GM21367 (cell line): ENCODE measurements at regions not wholly inside any gene's neighbourhood (a gene's known extent, or its start where the extent isn't known, plus 50 kb on each side); places are given as distances from the start of the nearest gene placed in this dataset.

ENCODE experiments used
- ATAC-seq: cut with Tn5 transposase; IDR thresholded peaks from one replicate; pipeline ENCODE4 v1.9.1; 2021; ENCODE audit not compliant: unreplicated experiment

DNA sequence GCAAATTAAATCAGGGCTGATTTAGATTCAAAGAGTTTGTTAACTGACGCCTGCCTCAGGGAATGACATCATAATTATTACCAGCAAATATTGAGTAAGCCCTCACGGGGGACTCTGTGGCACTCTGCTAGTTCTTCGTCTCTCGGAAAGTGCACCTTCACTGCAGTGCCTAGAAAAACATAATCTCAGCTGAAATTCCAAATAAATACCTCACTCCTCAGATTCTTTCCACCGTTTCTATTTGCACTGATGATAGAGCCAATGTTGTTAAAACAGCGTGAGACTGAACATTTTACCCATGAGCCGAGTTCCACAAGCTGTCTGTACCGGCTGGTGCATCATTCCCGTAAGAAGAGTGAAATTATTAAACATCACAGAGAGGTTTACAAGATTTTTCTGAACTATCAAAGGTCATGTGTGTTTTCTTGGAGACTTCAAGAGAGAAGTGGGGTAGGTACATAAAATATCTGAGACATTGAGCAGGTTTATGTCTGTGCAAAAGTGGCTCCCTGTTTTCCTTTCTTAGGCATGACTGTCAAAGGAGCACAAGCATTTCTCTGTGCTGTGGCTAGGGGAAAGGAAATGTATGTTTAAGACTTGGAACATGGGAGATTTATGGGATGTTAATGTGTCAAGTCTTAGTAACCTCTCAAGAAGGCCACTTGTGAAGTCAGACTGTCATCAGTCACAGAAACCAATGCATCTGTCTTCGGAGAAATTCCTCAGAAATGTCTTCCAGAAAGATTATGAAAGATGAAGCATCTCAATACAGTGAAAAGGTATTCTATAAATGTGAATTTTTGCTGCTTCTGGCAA is 119.6 kb downstream of the CBLL2 start:
- no peak for ATAC-seq

DNA sequence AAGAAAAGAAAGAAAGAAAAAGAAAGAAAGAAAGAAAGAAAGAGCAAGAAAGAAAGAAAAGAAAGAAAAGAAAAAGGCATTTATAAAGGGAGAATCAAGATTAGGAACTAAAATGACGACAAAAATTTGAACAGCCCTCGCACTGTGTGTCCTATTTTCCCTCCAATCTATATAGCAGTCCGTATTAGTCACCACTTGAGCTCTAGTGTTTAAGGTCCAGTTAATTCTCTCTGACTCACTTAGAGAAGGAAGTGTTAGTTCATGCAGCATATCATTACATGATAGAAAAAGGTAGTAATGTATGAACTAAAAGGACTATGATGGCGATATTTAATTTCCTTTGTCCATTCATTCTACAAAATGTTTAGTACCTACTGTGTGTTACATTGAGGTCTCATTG is 122.7 kb downstream of the CBLL2 start:
- ATAC-seq: no peak

- no peak for ATAC-seq
These were observed 123.7 kb downstream of the CBLL2 start for GRCh38 chrX:22396408-22396807.

DNA sequence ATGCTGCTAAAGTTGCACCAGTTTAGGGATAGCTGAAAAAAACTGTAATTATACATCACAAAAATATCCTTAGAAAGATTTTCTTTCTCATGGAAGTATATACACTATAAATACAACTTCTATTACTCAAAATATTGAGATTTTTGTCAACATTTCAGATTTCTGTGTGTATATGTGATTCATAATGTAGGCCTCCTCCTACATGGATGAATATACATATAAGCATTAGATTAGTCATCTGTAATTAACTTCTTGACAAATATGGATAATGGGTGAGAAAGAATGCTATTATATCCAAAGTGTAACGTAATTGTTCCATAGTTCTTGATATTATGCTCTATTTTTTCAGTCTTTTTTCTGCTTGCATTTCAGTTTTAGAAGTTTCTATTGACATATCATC is 124.9 kb downstream of the CBLL2 start:
- ATAC-seq: no peak

GRCh38 chrX:22399437-22400192 is 126.9 kb downstream of the CBLL2 start:
- ATAC-seq: no peak

DNA sequence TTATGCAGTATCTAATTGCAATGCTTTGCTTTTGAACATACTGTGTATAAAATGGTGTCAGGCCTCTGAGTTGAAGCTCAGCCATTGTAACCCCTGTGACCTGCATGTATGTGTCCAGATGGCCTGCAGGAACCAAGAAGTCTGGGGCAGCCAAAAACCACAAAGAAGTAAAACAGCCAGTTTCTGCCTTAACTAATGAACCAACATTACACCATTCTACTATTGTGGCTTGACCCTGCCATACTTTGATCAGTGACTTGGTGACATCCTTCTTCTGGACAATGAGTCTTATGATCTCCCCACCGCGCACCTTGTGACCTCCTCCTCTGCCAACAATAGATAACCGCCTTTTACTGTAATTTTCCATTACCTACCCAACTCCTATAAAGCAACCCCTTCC is 131.6 kb downstream of the CBLL2 start:
- ATAC-seq: no peak

DNA sequence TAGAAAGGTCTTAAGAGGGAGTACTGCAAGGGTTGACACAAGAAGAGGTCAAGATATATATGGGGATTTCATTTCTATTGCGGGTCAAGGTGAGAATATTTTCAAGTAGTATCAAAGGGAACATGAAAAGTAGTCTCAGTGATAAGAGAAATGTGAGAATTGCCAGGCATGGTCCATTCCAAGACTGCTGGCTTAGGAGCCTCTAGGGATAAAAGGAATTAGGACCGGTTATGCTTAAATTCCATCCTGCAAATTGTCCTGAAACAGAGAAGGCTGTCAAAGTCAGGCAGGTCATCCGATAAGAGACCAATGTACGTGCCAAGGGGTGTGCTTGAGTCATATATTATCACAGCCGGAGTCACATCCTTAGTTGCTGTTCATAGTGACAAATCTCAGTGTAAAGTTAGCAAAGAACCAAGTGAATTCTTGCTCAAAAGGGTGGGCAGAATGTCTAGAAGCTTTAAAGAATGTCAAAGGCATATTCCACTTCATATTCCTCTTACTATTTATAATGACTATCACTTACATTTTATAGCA is 133.6 kb downstream of the CBLL2 start:
- ATAC-seq: no peak

DNA sequence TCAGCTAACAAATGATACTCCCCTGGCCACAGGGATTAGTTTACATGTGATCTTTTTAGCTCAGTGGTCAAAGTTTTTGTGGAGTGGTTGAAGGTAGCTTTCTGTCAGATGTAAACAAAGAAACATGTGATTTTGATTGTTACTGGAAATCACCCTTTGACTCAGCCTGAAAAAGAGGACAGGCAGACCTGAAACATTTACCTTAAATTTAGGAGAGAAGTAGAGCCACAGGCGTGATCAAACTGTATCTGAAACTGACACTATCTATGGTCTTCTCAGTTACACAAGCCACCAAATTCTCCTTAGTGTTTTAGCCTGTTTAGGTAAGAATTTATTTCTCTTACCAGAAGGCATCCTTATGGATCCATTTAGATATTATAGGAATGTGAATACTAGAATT is 136.7 kb downstream of the CBLL2 start:
- no peak for ATAC-seq

DNA sequence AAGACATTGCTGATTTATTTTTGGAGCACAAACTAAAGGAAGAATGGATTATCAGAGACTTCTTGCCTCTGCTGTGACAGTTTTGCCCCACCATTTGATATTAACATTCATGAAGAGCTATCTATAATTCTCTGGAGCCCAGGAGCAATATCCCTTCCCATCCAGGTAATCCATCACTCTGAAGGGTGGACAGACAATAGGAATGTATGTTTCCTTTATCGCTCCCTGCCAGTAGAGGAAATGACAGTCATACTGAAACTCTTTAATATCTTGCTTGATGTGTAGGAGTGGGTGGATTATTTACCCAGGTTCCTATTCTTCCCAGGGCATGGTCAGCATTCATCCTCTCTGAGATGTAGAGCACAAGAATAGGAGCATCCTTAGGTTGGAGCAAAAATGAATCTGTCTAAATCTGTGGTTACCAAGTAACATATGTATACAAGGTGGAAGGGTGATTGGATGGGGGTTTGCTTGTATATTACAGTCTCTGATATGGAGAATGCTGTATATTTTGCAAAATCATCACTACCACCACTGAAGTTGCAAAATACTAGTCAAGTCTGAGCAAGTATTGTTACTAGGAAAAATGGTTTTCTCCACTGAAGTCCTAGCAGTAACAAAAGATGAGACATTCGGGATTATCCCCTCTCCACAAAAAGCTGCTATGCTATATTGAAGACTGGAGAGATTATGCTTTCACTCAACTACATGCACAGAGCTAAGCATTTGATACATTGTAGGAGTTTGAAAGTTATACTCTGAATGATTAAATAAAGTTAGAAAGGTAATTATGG is 151.6 kb downstream of the CBLL2 start:
- ATAC-seq: no peak

- ATAC-seq: no peak
These were observed 152.2 kb downstream of the CBLL2 start for GRCh38 chrX:22424919-22425318.

DNA sequence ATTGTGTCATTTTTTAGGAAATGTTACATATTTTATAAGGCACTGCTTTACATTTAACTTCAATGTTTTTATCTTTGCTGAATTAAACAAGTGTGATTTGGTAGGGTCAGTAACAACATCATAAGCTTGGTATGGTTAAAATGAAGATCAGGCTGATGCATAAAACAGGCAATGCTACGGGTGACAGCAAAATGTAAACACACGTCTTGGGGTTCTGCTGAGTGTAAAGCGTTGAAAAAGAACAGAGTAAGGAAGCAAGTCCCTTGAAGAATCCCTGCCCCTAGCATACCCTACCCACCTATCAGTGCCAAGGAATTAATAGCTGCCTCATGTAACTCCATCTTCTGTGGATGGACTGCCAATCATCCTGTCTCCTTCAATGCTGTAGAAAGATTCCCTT is 157.0 kb downstream of the CBLL2 start:
- ATAC-seq: no peak

- ATAC-seq: no peak
These were observed 158.0 kb downstream of the CBLL2 start for GRCh38 chrX:22430701-22431100.

- ATAC-seq: no peak
These were observed 160.8 kb downstream of the CBLL2 start for GRCh38 chrX:22433292-22434070.

DNA sequence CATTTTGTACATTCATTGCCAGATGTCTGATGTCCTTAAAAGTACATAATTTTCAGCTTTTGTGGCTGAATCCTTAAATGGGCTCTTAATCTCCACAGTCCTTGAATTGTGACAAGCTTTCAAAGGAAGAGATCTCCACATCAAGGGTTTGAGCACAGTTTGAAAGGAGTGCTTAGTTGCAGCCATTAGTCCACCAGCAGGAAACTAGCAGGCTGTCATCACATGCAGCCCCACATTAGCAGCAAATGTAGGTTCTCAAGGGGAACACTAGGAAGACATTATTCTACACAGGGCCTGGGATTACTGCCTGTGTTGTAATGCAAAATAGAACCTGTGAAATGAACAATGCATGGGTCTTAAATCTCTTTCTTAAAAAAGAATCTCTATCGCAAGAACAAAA is 173.2 kb downstream of the CBLL2 start:
- ATAC-seq: no peak

GRCh38 chrX:22462959-22463358 is 190.2 kb downstream of the CBLL2 start:
- ATAC-seq: no peak

DNA sequence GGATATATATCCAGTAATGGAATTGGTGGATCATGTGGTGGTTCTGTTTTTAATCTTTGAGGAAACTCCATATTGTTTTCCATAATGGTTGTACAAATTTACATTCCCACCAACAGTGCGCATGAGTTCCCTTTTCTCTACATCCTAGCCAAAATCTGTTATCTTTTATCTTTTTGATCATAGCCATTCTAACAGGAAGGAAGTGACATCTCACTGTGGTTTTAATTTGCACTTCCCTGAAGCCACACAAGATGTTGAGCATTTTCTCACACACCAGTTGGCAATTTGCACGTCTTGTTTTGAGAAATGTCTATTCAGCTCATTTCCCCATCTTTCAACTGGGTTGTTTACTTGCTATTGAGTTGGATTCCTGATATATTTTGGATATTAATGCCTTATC is 194.9 kb downstream of the CBLL2 start:
- no peak for ATAC-seq

- no peak for ATAC-seq
These were observed 208.7 kb downstream of the CBLL2 start for GRCh38 chrX:22481436-22481835.

DNA sequence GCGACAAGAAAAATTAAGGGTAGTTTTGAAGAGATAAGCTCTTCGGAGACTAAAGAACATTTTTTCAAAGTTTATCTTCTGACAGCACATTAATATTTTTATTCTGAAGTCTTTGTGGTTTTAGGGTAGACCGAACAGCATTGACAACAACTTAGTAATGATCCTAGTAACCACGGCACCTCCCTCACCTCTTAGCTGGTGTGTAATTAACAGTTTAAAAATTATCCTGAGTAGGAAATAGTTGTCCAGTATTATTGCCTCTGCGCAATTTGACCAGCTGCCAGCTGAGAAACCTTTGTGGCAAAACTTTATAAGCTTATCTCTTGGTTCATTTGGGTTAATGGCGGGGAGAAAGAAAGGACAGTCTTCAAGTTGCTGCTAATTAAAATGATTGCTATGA is 213.6 kb downstream of the CBLL2 start:
- ATAC-seq: no peak

DNA sequence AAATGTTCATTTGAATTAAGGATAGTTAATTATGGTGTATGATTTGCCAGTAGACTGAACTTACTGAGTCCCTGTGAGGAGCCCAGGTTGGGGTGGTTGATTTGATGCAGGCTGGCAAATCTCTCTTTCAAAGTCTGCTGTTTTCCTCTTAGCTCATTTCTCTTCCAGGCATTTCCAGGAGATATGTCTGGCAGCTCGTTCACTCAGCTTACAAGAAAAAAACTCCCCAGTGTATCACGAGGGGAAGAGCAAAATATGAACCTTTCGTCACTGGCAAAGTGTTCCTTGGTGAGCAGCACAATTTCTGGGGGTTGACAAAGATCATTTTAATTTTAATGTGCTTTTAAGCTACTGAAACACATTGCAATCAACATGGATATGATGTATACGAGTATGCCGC is 244.2 kb downstream of the CBLL2 start:
- no peak for ATAC-seq

- ATAC-seq: no peak
These were observed 247.6 kb downstream of the CBLL2 start for GRCh38 chrX:22520128-22520828.
